ENCODE measurements at regions not wholly inside any gene's neighbourhood (a gene's known extent, or its start where the extent isn't known, plus 50 kb on each side); places are given as distances from the start of the nearest gene placed in this dataset.

DNA sequence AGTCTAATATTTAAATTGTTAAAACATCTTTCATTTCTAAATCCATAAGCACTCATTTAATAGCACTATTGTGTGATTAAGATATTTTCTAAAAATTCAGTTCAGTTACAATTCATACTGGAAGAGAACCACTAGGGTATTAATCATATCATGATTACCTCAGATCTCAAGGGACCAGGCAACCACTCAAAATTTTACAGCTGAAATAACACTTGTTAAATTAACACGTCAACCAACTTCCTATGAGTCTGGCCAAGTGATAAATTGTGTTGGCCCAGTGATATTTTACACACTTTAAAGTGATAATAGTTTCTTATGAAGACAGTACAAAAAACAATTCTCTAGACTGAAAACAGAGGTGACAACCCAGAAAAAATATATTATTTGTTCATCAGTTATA, 869.0 kb upstream of the ADGRB3 start:
- TF ChIP-seq TCF12 (IDR thresholded peaks at IDR 0.05; ENCODE audit: low read depth) (no peak), RAD21 (IDR thresholded peaks at IDR 0.05; ENCODE audit: low read depth) (no peak), EGR1 (IDR thresholded peaks at IDR 0.05) (no peak), CEBPB (IDR thresholded peaks at IDR 0.05) (no peak)
- TF ChIP-seq, protein P1, sequence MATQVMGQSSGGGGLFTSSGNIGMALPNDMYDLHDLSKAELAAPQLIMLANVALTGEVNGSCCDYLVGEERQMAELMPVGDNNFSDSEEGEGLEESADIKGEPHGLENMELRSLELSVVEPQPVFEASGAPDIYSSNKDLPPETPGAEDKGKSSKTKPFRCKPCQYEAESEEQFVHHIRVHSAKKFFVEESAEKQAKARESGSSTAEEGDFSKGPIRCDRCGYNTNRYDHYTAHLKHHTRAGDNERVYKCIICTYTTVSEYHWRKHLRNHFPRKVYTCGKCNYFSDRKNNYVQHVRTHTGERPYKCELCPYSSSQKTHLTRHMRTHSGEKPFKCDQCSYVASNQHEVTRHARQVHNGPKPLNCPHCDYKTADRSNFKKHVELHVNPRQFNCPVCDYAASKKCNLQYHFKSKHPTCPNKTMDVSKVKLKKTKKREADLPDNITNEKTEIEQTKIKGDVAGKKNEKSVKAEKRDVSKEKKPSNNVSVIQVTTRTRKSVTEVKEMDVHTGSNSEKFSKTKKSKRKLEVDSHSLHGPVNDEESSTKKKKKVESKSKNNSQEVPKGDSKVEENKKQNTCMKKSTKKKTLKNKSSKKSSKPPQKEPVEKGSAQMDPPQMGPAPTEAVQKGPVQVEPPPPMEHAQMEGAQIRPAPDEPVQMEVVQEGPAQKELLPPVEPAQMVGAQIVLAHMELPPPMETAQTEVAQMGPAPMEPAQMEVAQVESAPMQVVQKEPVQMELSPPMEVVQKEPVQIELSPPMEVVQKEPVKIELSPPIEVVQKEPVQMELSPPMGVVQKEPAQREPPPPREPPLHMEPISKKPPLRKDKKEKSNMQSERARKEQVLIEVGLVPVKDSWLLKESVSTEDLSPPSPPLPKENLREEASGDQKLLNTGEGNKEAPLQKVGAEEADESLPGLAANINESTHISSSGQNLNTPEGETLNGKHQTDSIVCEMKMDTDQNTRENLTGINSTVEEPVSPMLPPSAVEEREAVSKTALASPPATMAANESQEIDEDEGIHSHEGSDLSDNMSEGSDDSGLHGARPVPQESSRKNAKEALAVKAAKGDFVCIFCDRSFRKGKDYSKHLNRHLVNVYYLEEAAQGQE (IDR thresholded peaks at IDR 0.05; ENCODE audit: low read depth): no peak
